K562 (cell line): ENCODE measurements at regions not wholly inside any gene's neighbourhood (a gene's known extent, or its start where the extent isn't known, plus 50 kb on each side); places are given as distances from the start of the nearest gene placed in this dataset.

Experiments
- ATAC-seq: fragments of 200-7000 bp; cut with Tn5 transposase; 3 replicates; pipeline ENCODE4 v1.9.1; 2020; ENCODE audit warnings: moderate library complexity
- BruUV-seq: library from RNA; stranded (reverse); fragments of 400-500 nt; replicated peaks from 2 replicates; lab custom pipeline; 2021; lab: Mats Ljungman, UMichigan
- CTCF ChIA-PET: fragments of 300-600 bp; formaldehyde crosslinking; extraction: SDS; loops from one replicate; lab custom pipeline; 2021; ENCODE audit warnings: low intra/inter-chr PET ratio; lab: Yijun Ruan, JAX
- POLR2A ChIA-PET: fragments of 300-600, 350-650 bp; sonication (Branson Sonifier 250); formaldehyde crosslinking; extraction: SDS; loops from one replicate; lab custom pipeline; 2021; ENCODE audit warnings: antibody characterized with exemption, inconsistent platforms; lab: Yijun Ruan, JAX
- DNase-seq, 4 experiments: peaks; one replicate each; pipeline versions ENCODE4 v3.0.0 to v3.0.0-alpha.2; 2011 to 2018; ENCODE audit warnings: low spot score in 3 of 4, mixed read lengths in 3 of 4; ENCODE audit errors: extremely low read depth in 1 of 4
- FAIRE-seq: peaks from 2 replicates; lab custom pipeline; 2011; peaks lifted over from hg19 to GRCh38; lab: Jason Lieb, UNC
- H2AFZ ChIP-seq: 2 replicates; pipeline ENCODE4 v1.6.0; 2011; ENCODE audit warnings: low read depth, low read length, control low read depth, inconsistent platforms
- H3K27ac ChIP-seq: fragments of 200-600 bp; 3 replicates; pipeline ENCODE4 v1.8.0; 2011; ENCODE audit warnings: low read depth, mild to moderate bottlenecking, control low read depth, inconsistent platforms, low read length, moderate library complexity, mixed read lengths; ENCODE audit errors: extremely low read depth
- H3K27me3 ChIP-seq, 2 experiments: fragments of 300-600 bp in 1 of 2; 2 replicates in 1 of 2; 3 replicates in 1 of 2; pipeline versions ENCODE4 v1.6.0 to v1.8.0; 2011; ENCODE audit warnings: inconsistent platforms in 2 of 2, low read length in 2 of 2, mild to moderate bottlenecking in 1 of 2, mixed read lengths in 1 of 2, moderate library complexity in 1 of 2; ENCODE audit not compliant: control insufficient read depth in 2 of 2, insufficient read depth in 2 of 2
- H3K36me3 ChIP-seq: fragments of 300-600 bp; 3 replicates; pipeline ENCODE4 v1.8.0; 2011; ENCODE audit warnings: mild to moderate bottlenecking, low read length, inconsistent platforms; ENCODE audit not compliant: control insufficient read depth, insufficient read depth
- H3K4me1 ChIP-seq, 2 experiments: fragments of 200-600 bp in 1 of 2; replicated peaks in 1 of 2; 2 replicates in 1 of 2; 3 replicates in 1 of 2; pipeline versions ENCODE4 v1.5.1 to v1.8.0; 2011; ENCODE audit warnings: inconsistent platforms in 2 of 2, low read length in 2 of 2, mild to moderate bottlenecking in 1 of 2, mixed read lengths in 1 of 2, moderate library complexity in 1 of 2; ENCODE audit not compliant: control insufficient read depth in 2 of 2, insufficient read depth in 2 of 2
- H3K4me2 ChIP-seq: 2 replicates; pipeline ENCODE4 v1.6.1; 2011; ENCODE audit warnings: low read length, control low read depth, inconsistent platforms, mixed read lengths; ENCODE audit not compliant: insufficient read depth
- H3K4me3 ChIP-seq: fragments of 200-600 bp; sonication (generic), shearing (Covaris generic); 2 replicates; pipeline ENCODE4 v1.5.1; 2016; ENCODE audit warnings: control low read depth, inconsistent platforms
- H3K79me2 ChIP-seq: fragments of 200-600 bp; 3 replicates; pipeline ENCODE4 v1.8.0; 2011; ENCODE audit warnings: low read length, inconsistent platforms; ENCODE audit not compliant: control insufficient read depth, insufficient read depth
- H3K9ac ChIP-seq, 2 experiments: 2 replicates each; pipeline versions ENCODE4 v1.6.0 to v1.6.1; 2011; ENCODE audit warnings: low read depth in 2 of 2, low read length in 2 of 2, control low read depth in 1 of 2, inconsistent platforms in 1 of 2, mild to moderate bottlenecking in 1 of 2, mixed read lengths in 1 of 2; ENCODE audit not compliant: insufficient read depth in 1 of 2
- H3K9me1 ChIP-seq: one replicate; pipeline ENCODE4 v1.6.0; 2011; ENCODE audit warnings: inconsistent platforms, mild to moderate bottlenecking, low read length, moderate library complexity; ENCODE audit not compliant: control insufficient read depth, insufficient read depth
- H3K9me3 ChIP-seq: replicated peaks from 2 replicates; pipeline ENCODE4 v1.5.1; 2011; ENCODE audit warnings: low read depth, low read length, inconsistent platforms; ENCODE audit not compliant: control insufficient read depth, insufficient read depth
- H4K20me1 ChIP-seq: replicated peaks from 2 replicates; pipeline ENCODE4 v1.6.1; 2011; ENCODE audit warnings: low read length, inconsistent platforms, mixed read lengths; ENCODE audit not compliant: control insufficient read depth, insufficient read depth
- CCNT2 ChIP-seq: IDR thresholded peaks from 2 replicates; pipeline ENCODE4 v1.6.1; 2011; ENCODE audit warnings: borderline replicate concordance, low read depth, mild to moderate bottlenecking, moderate library complexity, mixed read lengths, low read length; ENCODE audit not compliant: insufficient read length; ENCODE audit errors: extremely low read depth
- DACH1 ChIP-seq: fragments of 450-650 bp; IDR thresholded peaks from 2 replicates; pipeline ENCODE4 v1.6.1; 2018; ENCODE audit not compliant: partially characterized antibody
- DPF2 ChIP-seq: fragments of 450-650 bp; IDR thresholded peaks from 2 replicates; pipeline ENCODE4 v1.6.1; 2016
- HSF4 ChIP-seq: fragments of 250-450 bp; sonication (Bioruptor Pico); IDR thresholded peaks from 2 replicates; pipeline ENCODE4 v2.1.2; 2022; ENCODE audit warnings: mild to moderate bottlenecking, moderate library complexity, borderline replicate concordance
- KDM2B ChIP-seq: fragments of 250-450 bp; sonication (Bioruptor Pico); IDR thresholded peaks from 2 replicates; pipeline ENCODE4 v1.8.0; 2021; ENCODE audit warnings: mild to moderate bottlenecking, moderate library complexity
- NCOA2 ChIP-seq, 2 experiments: fragments of 450-650 bp; IDR thresholded peaks; 2 replicates each; pipeline ENCODE4 v1.6.1; 2018; ENCODE audit warnings: mild to moderate bottlenecking in 2 of 2, moderate library complexity in 1 of 2; ENCODE audit not compliant: partially characterized antibody in 2 of 2
- POLR3A ChIP-seq: IDR thresholded peaks from 2 replicates; pipeline ENCODE4 v1.6.1; 2011; ENCODE audit warnings: borderline replicate concordance, mild to moderate bottlenecking, moderate library complexity; ENCODE audit not compliant: insufficient read length, insufficient read depth; ENCODE audit errors: extremely low read depth
- ZFP36 ChIP-seq: fragments of 150-350 bp; IDR thresholded peaks from 2 replicates; pipeline ENCODE4 v1.6.1; 2018; ENCODE audit warnings: low read length, low read depth; ENCODE audit not compliant: partially characterized antibody
- ZNF133 ChIP-seq: fragments of 250-450 bp; sonication (Bioruptor Pico); IDR thresholded peaks from 2 replicates; pipeline ENCODE4 v1.4.0; 2020; ENCODE audit warnings: mild to moderate bottlenecking
- ZNF589 ChIP-seq: fragments of 200-800 bp; sonication (Bioruptor generic); IDR thresholded peaks from 2 replicates; pipeline ENCODE4 v1.6.1; 2016; ENCODE audit warnings: low read depth, missing genetic modification characterization, missing compliant biosample characterization
- ZNF764 ChIP-seq: fragments of 250-450 bp; sonication (Bioruptor Pico); IDR thresholded peaks from 2 replicates; pipeline ENCODE4 v1.4.0; 2020; ENCODE audit warnings: low read depth, mild to moderate bottlenecking, moderate library complexity
- WGBS: fragments of 100-300 bp; shearing (Covaris generic); methylation state at CpG from one replicate; pipeline ENCODE4 v1.1.6; 2016; ENCODE audit warnings: low coverage, mixed read lengths; ENCODE audit not compliant: insufficient coverage; ENCODE audit errors: missing lambda C conversion rate; 5-methylcytosine and 5-hydroxymethylcytosine counted together
- in situ Hi-C: fragments of 300-500 bp; cut with MboI; formaldehyde crosslinking; loops from 4 replicates; pipeline ENCODE4 v1.15.0; 2018; ENCODE audit warnings: inconsistent platforms, mixed read lengths
- intact Hi-C: fragments of 100-400 bp; cut with micrococcal nuclease; formaldehyde crosslinking; loops from 2 replicates; pipeline ENCODE4 v1.14.2; 2022
- TF ChIP-seq, protein P1 (sequence below): sonication (generic); formaldehyde crosslinking; IDR thresholded peaks from 2 replicates; pipeline ENCODE4 v1.9.0; 2022; ENCODE audit warnings: mild to moderate bottlenecking, missing genetic modification reagents

DNA sequence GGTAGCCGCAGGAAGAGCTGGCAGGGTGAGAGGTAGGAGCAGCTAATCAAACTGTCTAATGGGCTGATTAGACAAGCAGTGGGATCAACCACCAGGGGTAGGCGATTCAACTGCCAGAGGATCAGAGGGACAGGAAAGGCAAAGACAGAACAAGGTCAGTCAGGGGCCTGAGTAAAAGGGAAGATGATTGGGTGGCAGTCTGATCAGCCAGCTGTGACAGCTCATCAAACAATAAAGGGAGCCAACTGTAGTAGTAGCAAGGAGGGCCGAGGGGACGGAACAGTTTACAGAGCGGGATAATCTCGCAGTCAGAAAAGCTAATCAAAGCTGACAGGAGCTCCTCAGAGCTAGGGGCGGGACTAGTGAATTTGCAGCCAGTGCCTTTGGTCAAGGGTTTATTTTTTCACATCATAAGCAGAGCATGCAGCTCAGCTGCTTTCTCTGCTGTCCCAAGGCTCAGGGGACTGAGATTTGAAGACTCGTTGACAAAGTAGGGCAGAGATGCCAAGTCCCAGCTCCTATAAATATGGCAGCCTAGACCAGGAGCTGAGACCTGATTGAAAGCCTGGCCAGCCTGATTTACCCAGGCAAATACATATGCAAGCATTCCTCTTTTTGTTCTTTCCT, 418.2 kb downstream of the GABRG2 start:
- in situ Hi-C loops, result no loop called here
- Histone ChIP-seq H3K4me2 (no peak overlapping the region), H3K4me3 (no peak overlapping the region), H3K4me1 (no peaks in the 10 kb centered on the region), H3K9me1 (no peaks in the 10 kb centered on the region), H4K20me1 (no peaks in the 10 kb centered on the region), H3K27me3 (no peaks in the 10 kb centered on the region), H3K9ac (no peak overlapping the region), H3K36me3 (no peaks in the 10 kb centered on the region), H3K27ac (no peak overlapping the region), H2AFZ (no peak overlapping the region), H3K9me3 (no peaks in the 10 kb centered on the region), H3K79me2 (no peaks in the 10 kb centered on the region)
- POLR2A ChIA-PET, result no interaction called here
- FAIRE-seq, result no peak
- no peak for DNase-seq
- no TSS peak for BruUV-seq
- under 1% methylated on average over 8 of the region's 8 CpGs for WGBS
- TF ChIP-seq ZFP36, result no peak
- TF ChIP-seq, protein P1, sequence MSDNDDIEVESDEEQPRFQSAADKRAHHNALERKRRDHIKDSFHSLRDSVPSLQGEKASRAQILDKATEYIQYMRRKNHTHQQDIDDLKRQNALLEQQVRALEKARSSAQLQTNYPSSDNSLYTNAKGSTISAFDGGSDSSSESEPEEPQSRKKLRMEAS (CRISPR knock-in tag), result no peak
- no peak for TF ChIP-seq ZNF133 (CRISPR knock-in tag)
- no peak for TF ChIP-seq DPF2
- TF ChIP-seq CCNT2, result no peak
- no peak for TF ChIP-seq NCOA2 (IDR thresholded peaks at IDR 0.05; ENCODE audit: partially characterized antibody in 2 of 2)
- no peak for TF ChIP-seq ZNF589 (CRISPR knock-in tag)
- no peak for TF ChIP-seq DACH1
- TF ChIP-seq KDM2B, result no peak
- TF ChIP-seq POLR3A, result no peak
- no peak for TF ChIP-seq HSF4 (CRISPR knock-in tag)
- TF ChIP-seq ZNF764 (CRISPR knock-in tag), result no peak
- CTCF ChIA-PET, result no interaction called here
- intact Hi-C loops, result no loop called here
- ATAC-seq, result no peak
